ENCODE measurements at regions not wholly inside any gene's neighbourhood (a gene's known extent, or its start where the extent isn't known, plus 50 kb on each side); places are given as distances from the start of the nearest gene placed in this dataset.

GRCh38 chr1:214202992-214203391 lies 78.0 kb upstream of the SMYD2 start:
- DNase-seq (ENCODE audit: low read depth in 3 of 3, low spot score in 2 of 3): no peak

- no peak for DNase-seq (ENCODE audit: low read depth in 3 of 3, low spot score in 2 of 3)
These were observed 75.9 kb upstream of the SMYD2 start for GRCh38 chr1:214205053-214205452.

- DNase-seq (ENCODE audit: low read depth in 3 of 3, low spot score in 2 of 3): no peak
These were observed 72.5 kb upstream of the SMYD2 start for GRCh38 chr1:214208460-214208859.

GRCh38 chr1:214209260-214209808 lies 71.6 kb upstream of the SMYD2 start:
- no peak for DNase-seq (ENCODE audit: low read depth in 3 of 3, low spot score in 2 of 3)

GRCh38 chr1:214213136-214213535 lies 67.8 kb upstream of the SMYD2 start:
- DNase-seq (ENCODE audit: low read depth in 3 of 3, low spot score in 2 of 3): no peak

GRCh38 chr1:214214851-214215250 lies 66.1 kb upstream of the SMYD2 start:
- DNase-seq (ENCODE audit: low read depth in 3 of 3, low spot score in 2 of 3): no peak

- DNase-seq (ENCODE audit: low read depth in 3 of 3, low spot score in 2 of 3): no peak
These were observed 65.4 kb upstream of the SMYD2 start for GRCh38 chr1:214215583-214215982.

GRCh38 chr1:214216021-214216420 lies 64.9 kb upstream of the SMYD2 start:
- no peak for DNase-seq (ENCODE audit: low read depth in 3 of 3, low spot score in 2 of 3)

GRCh38 chr1:214216779-214217178 lies 64.2 kb upstream of the SMYD2 start:
- no peak for DNase-seq (ENCODE audit: low read depth in 3 of 3, low spot score in 2 of 3)

GRCh38 chr1:214219902-214220301 lies 61.1 kb upstream of the SMYD2 start:
- no peak for DNase-seq (ENCODE audit: low read depth in 3 of 3, low spot score in 2 of 3)

- no peak for DNase-seq (ENCODE audit: low read depth in 3 of 3, low spot score in 2 of 3)
These were observed 60.1 kb upstream of the SMYD2 start for GRCh38 chr1:214220891-214221290.

GRCh38 chr1:214224611-214225354 lies 56.2 kb upstream of the SMYD2 start:
- peak in 1 of 3 donors; percentile 19 for DNase-seq (ENCODE audit: low read depth in 3 of 3, low spot score in 2 of 3)

- DNase-seq (ENCODE audit: low read depth in 3 of 3, low spot score in 2 of 3): no peak
These were observed 52.0 kb upstream of the SMYD2 start for GRCh38 chr1:214228976-214229375.

GRCh38 chr1:214229736-214230135 lies 51.2 kb upstream of the SMYD2 start:
- no peak for DNase-seq (ENCODE audit: low read depth in 3 of 3, low spot score in 2 of 3)

Measured in right renal cortex interstitium (tissue), 3 donors.